H4 (cell line): ENCODE measurements at regions not wholly inside any gene's neighbourhood (a gene's known extent, or its start where the extent isn't known, plus 50 kb on each side); places are given as distances from the start of the nearest gene placed in this dataset.
"Not testable (repeated sequence)": the region's sequence is repeated elsewhere in the genome, so short reads cannot be mapped to it uniquely, and the experiment has no call there.

Experiments used
- DNase-seq: peaks from one replicate; pipeline ENCODE4 v3.0.0-alpha.2; 2015; ENCODE audit warnings: low spot score

DNA sequence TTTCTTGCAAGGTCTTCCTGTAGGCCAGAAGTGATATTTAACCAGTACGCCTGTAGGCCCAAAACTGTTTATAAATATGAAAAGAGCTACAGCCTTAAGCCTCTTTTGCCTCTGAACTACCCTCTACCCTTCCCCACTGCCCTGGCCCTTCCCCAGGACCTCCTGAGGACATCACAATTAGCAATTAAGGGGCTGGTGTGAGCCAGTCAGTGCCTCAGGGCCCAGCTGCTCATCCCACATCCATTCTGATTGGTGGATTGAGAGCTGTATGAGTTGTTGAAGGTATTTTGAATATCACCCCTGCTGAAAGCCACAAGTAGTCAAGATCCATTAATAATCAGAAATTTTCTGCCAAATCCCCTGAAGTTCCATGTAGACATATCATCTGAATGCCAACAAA is 126.3 kb upstream of the TACR1 start:
- no peak for DNase-seq

DNA sequence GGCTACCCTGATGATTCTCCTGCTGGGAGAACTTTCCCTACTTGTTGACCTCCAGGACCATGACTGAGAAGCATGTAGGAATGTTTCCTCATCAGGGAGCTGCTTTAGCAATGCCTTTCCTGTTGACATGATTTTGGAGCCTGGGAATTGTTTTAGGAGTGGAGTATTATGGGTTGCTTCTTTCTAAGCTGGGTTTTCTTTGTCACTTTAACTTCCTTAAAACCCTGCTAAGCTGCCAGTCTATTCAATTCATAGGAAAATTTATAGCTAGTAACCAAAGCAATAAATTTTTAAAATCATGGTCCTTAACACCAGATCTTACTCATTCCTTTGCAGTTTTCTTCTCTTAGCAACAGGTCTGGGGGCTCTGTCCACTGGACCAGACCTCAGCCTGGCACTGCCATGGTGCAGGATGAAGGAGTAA is 125.6 kb upstream of the TACR1 start:
- DNase-seq: no peak

DNA sequence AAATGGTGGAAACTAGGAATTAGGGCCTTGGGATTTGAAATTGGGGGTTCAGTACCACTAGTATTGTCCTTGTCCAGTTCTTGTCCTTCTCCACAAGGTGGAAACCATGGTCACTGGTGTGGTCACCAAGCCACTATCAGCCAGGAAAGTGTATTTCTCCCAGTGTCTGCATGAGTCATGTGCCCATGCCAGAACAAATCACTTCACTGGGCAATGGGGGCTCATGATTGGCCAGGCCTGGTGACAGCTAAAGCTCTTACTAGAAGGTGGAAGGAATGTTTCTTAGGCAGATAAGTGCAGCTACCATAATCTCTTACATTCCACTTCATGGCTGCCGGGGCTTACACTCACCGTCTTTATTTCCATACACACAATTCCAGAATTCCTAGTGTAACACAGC is 124.8 kb upstream of the TACR1 start:
- DNase-seq: peak; percentile 44

DNA sequence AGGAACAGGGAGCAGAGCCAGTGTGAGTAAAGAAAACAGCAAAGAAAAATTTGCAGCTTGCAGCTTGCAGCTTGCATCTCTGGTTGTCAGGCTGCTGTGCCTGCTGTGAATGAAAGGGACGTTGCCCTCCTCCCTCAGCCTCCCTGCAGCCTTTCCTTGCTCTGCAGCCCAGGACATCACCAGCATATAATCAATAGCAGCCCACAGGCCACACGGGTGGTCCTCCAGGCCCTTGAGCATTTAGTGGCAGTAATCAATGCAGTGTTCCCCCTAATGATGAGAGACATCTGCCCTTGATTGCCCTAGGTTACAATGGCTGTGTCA is 122.2 kb upstream of the TACR1 start:
- DNase-seq: no peak

DNA sequence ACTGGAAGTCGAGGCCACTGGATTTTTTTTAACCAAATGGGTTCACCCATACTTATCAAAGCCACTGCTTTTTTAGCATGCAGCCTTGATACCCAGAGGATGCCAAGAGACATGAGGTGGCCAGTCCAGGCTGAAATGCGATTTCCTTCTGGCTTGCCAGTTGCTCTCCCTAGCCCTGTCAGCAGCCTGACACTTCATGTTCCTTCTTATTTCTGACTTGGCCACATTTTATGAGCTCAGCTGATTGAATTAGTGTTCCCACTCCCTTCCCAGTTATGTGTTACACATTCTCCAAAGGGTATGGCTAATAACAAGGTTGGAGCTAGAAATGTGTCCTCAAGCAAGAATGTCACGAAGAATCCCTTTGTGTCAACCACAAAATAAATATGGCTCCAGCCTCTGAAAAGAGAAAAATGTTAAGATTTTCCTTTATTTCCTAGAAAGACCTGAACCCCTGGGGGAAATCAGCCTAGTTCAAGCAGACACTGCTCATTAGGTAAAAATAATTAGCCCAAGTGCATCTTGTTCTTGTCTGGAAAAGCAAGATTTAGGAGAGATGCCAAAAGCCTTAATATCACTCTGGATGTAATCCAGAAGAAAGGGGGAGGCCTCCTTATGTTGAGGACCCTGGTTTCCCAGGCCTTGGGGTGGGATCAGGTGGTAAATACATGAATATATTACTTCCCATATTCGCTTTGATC is 121.7 kb upstream of the TACR1 start:
- DNase-seq: no peak

DNA sequence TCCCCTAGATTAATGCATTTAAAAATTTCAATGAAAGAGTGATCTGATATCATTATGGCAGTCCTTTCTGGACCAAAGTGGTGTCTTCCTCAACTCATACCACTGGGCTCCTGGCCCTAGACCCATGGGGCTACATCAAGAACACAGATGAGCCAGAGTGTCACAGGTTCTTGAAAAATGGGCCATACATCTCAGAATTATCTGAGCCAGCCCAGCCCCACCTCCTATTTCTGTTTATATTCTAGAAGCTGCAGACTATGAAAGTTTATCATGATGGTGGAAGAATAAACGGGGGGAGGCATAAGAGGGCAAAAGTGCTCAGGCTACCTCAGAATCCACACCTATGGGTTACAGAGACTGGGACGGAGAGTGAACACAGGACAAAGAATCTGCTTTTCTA is 120.6 kb upstream of the TACR1 start:
- DNase-seq: no peak

DNA sequence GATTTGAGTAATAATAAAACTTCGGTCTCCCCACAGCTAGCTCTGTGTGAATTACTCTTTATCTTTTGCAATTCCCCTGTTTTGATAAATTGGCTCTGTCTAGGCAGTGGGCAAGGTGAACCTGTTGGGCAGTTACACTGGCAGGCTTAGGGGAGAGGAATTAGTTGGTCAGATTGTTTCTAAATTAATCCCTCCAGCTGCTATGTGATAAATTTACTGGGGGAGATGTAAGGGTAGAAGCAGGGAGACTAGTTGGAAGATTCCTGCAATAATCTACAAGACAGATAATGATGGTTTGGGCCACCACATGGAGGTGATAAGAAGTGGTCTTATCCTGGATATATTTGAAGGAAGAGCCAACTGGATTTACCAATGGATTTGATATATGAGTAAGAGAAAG is 118.5 kb upstream of the TACR1 start:
- no peak for DNase-seq

DNA sequence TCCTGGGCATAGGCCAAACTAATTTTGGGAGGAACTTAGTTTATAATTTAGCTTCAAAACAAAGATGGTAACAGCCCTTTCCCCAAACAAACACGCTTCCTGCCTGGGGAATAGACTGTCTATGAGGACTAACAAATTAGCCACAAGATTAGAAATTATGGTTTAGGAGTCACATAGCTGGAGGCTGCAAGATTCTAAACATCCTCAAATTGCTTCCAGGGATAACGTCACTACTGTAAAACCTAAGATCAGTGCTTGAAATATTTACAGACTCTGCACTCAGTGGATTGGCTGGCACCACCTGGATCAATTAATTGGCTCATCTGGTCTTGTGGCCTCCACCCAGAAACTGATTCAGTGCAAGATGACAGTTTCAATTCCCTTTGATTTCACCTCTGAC is 118.0 kb upstream of the TACR1 start:
- DNase-seq: no peak

DNA sequence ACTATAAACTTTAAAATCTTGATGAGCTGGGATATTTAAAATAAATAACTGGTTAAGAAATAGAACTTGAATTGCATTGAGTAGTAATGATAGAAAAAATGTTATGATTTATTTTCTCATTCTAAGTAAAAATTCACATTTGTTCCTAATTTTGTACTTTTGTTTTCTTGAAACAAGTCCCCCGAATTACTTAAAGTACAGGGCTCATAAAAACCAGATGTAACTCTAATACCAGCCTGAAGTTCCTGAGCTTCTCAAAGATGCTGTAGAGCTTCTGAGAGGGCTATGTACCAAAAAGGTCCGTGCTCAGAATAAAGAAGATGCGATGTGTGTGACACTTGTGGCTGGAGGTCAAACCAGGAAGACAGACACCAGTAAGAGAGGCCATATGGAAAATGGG is 116.1 kb upstream of the TACR1 start:
- DNase-seq: no peak

DNA sequence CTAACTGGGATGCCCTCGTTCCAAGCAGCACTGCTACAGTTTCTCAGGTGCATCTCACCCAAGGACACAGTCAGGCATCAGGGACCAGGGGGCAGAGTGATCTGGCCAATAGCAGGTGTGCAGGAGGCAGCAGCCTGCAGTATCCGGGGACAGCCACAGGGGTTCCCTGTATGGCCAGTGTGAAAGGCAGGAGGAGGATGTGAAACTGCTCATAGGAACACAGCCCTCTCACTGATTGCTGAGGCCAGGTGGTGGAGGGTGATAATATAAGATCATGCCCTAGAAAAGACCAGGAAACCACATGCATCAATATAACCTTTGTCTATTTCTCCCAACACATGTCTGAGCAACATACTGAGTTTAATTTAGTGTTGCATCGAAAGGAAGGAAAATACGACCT is 112.7 kb upstream of the TACR1 start:
- no peak for DNase-seq

DNA sequence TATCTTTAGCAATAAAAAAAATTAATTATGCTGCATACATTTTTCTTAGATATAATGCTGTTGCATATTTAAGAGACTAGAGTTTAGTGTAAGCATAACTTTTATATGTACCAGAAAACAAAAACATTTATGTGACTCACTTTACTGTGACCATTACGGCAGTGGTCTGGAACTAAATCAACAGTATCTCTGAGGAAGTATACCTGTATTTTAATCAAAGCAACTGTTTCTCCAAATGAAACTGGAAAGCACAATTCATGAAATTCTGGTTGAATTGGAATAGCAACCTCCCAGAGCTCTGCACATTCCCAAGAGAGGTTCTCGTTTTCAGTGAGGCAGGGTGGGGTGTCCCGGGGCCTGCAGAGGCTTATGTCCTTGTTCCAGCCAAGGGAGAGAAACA is 112.2 kb upstream of the TACR1 start:
- DNase-seq: no peak

DNA sequence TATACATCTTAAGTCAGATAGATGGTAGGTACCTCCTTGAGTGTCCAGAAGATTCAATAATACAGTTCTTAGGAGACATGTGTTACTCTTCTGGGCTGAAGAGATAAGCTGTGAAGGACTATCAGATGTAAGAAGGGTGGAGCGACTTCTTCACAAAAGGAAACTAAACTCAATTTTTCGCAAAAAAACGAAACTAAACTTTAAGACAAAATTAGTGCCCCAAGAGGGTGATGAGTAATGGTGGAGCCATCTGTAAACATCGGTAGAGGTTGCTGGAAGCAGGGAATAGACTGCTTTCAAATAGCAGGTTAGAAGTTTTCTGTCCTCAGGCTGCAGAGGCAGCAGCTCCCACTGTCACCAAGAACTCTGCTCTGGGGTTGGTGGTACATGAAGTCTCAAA is 111.6 kb upstream of the TACR1 start:
- DNase-seq: peak; percentile 27

DNA sequence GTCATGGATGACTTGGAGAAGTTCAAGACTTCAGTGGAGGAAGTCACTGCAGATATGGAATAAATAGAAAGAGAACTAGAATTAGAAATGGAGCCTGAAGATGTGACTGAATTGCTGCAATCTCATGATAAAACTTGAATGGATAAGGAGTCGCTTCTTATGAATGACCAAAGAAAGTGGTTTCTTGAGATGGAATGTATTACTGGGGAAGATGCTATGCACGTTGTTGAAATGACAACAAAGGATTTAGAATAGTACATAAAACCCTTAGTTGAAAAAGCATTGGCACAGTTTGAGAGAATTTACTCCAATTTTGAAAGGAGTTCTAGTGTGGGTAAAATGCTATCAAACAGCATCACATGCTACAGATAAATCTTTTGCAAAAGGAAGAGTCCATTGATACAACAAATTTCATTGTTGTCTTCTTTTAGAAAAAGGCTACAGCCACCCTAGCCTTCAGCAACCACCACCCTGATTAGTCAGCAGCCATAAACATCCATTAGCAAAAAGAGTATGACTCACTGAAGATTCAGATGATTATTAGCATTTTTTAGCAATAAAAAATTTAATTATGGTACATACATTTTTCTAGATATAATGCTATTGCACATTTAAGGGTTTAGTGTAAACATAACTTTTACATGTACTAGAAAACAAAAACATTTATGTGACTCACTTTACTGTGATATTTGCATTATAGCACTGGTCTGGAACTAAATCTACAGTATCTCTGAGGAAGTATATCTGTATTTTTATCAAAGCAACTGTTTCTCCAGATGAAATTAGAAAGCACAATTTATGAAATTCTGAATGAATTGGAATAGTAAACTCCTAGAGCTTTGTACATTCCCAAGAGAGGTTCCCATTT is 110.5 kb upstream of the TACR1 start:
- DNase-seq: no peak

DNA sequence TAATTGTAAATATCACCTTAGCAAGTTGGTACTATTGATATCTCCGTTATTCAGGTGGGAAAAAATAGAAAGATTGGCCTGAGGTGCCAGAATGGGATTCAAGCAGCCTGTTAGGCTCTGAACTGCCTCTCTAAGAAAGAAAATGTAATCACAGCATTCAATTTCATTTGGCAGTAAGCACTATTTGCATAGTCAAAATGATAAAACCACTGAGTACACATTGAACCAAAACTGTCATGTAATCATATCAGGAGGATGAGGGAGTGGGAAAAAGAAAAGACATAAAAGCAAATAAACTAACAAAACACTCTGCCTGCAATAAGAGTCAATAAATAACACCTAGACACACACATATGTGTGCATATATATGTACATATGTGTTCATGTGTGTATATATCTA is 103.9 kb upstream of the TACR1 start:
- no peak for DNase-seq

DNA sequence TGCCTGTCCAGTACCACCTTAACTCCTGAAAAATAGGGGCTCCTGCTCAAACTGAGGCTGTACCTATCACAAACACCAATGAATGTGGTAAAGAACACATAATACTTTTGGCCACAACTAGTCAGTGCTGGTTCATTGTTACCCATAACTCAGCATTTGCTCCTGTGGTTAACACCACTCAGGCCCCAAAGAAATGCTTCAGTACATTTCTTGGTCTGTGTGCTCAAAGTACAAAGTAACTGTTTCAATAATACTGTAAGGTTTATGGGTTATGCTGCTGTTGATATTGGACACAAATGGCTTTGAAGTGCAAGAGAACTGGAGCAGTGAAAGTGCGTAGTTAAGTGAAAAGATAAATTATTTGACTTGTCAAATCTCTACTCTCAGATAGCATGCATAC is 95.0 kb upstream of the TACR1 start:
- DNase-seq: no peak

DNA sequence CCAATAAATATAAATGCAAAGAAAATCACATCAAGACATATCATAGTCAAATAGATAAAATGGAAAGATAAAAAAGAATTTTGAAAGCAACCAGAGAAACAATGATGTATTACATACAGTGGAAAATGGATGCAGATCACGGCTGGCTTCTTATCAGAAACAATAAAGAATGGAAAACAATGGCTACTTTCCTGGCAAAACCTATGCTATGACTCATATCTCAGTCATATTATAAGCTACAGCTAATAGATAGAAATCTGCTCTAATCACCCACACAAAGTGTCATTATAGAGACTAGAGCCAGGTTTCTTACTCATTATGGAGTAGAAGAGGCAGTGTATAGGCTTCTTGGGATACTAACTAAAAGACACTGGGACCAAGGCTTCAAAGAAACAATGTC is 93.5 kb upstream of the TACR1 start:
- no peak for DNase-seq

DNA sequence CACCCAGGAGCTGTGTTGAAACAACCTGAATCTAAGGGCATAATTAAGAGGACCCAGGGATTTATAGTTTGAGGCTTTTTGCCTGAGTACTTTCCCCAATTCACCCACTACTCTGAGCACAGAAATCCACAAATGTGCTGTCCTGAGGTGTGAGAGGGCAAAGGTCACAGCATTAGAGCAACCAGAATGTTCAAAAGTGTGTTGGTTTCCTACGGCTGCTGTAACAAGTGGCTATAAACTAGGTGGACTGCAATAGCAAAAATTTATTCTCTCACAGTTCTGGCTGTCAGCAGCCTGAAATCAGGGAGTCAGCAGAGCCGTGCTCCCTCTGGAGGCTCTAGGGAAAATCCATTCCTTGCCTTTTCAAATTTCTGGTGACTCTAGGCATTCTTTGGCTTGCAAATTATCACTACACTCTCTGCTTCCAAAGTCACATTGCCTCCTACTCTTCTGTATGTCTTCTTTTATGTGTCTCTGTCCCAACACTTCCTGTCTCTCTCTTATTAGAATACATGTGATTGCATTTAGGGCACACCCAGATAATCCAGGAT is 91.4 kb upstream of the TACR1 start:
- no peak for DNase-seq

DNA sequence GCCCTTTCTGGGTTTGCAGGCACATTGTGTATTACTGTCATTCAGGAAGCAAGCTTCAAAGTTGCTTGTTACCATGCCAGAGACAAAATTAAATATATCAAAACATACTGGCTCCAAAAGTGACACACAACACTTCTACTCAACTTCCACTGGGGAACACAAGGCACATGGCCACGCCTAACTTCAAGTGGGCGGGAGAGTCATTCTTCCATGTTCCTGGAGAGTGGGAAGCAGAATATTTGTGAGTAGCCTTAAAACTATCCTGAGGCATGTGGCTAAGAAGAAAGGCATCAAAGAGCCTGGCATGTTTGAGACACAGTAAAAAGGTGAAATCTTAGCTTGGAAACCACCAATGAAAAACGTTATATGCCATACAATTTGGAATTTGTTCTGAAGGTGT is 90.5 kb upstream of the TACR1 start:
- no peak for DNase-seq

DNA sequence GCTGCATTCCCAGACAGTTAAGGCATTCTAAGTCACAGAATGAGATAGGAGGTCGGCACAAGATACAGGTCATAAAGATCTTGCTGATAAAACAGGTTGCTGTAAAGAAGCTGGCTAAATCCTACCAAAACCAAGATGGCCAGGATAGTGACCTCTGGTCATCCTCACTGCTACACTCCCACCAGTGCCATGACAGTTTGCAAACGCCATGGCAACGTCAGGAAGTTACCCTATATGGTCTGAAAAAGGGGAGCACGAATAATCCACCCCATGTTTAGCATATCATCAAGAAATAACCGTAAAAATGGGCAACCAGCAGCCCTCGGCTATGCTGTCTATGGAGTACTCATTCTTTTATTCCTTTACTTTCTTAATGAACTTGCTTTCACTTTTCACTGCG is 89.9 kb upstream of the TACR1 start:
- DNase-seq: not testable (repeated sequence)

DNA sequence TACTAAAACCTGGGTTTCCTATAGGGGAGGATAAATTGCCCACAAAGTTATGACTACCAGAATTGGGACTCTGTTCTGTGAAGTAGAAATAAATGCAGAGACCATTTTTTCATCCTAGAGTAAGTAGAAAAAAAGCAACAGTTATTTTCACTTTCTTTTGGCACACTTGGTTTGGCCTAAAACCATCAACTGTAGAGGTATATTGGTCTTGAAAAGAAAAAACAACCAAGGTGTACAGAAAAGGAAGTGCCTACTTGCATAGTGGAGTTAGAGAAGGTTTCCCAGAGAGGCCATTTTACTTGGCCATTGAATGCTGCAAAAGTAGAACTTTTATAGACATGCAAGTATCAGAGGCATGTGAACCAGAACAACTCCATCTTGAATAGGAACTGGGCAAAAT is 89.4 kb upstream of the TACR1 start:
- no peak for DNase-seq

DNA sequence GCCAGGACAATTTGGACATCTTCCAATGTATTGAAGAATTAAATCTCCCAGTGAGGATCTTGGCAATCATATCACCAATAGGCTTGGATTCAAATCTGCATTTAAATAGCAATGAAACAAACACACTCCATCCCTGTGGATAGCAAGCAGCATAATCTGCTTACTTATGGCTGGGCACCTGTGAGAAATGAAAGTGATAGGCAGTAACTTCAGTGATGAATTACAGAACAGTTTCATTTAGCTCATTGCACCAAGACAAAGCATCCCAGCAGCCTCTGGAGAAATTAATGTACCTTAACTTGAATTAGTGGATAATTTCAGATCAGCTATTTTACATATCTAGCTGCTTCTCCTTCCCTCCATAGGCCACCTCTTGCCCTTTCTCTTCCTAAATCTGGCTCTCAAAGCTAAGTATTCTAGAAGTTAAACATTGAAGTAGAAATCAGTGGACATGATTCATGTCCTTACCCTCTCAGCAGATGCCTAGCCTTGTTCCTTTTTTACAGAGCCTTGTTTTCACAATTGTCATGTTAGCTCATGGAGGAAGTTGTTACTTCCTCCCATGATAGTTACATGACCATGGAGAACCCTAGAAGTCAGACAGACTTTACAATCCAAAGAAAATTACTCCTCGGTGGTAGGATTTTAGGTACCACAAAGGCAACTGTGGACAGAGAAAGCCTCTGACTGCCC is 88.5 kb upstream of the TACR1 start:
- no peak for DNase-seq

DNA sequence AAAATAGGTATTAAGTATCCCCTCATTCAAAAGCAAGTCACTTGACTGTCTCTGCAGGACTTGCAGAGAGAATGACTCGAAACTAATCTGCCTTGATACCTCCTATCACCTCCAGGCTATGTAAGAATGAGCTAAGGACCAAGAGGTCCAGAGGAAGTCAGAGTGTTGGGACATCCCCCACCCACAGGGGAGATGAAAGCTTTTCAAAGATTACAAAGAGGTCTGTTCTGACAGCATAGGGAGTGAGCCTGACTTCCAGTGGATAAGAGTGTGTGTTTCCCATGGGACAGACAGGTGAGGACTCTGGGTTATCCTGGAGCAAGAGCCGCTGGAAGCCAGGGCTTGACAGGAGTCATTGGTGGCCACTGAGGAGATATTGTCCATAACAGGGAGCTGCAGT is 85.0 kb upstream of the TACR1 start:
- DNase-seq: no peak
